Breast epithelium (tissue), 3 donors: ENCODE measurements at regions not wholly inside any gene's neighbourhood (a gene's known extent, or its start where the extent isn't known, plus 50 kb on each side); places are given as distances from the start of the nearest gene placed in this dataset.

Source experiments
- POLR2A ChIP-seq: fragments of 450-650 bp; IDR thresholded peaks from one replicate; pipeline ENCODE4 v1.6.1; 2016; ENCODE audit warnings: antibody characterized with exemption, mild to moderate bottlenecking, moderate library complexity
- TF ChIP-seq, protein P1 (sequence below), 3 donors: fragments of 450-650 bp; IDR thresholded peaks; one replicate each; pipeline ENCODE4 v1.5.1; 2016 to 2017; ENCODE audit warnings: antibody characterized with exemption in 3 of 3, mild to moderate bottlenecking in 3 of 3, moderate library complexity in 3 of 3

DNA sequence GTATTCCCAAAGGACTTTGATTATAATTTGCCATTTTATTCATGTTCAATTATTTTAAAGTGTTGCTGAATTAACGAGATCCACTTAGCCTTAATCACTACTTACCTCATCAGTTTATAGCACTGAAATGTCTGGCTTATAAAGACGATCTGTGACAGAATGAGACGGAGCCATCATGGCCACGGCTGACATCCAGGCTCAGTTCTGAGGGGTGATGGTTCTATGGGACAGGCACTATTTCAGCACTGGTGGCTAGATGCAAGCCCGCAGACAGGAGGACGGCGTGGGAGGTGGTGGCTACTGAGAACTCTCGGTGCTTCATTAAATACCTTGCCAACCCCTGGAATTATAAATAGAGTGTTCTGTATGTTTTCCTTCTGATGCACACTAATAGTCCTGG lies 1084.2 kb upstream of the TENM3 start:
- TF ChIP-seq, protein P1, sequence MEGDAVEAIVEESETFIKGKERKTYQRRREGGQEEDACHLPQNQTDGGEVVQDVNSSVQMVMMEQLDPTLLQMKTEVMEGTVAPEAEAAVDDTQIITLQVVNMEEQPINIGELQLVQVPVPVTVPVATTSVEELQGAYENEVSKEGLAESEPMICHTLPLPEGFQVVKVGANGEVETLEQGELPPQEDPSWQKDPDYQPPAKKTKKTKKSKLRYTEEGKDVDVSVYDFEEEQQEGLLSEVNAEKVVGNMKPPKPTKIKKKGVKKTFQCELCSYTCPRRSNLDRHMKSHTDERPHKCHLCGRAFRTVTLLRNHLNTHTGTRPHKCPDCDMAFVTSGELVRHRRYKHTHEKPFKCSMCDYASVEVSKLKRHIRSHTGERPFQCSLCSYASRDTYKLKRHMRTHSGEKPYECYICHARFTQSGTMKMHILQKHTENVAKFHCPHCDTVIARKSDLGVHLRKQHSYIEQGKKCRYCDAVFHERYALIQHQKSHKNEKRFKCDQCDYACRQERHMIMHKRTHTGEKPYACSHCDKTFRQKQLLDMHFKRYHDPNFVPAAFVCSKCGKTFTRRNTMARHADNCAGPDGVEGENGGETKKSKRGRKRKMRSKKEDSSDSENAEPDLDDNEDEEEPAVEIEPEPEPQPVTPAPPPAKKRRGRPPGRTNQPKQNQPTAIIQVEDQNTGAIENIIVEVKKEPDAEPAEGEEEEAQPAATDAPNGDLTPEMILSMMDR (IDR thresholded peaks at IDR 0.05) = no peak
- no peak for TF ChIP-seq POLR2A
